Effector memory CD8-positive, alpha-beta T cell (primary cell): ENCODE measurements at regions not wholly inside any gene's neighbourhood (a gene's known extent, or its start where the extent isn't known, plus 50 kb on each side); places are given as distances from the start of the nearest gene placed in this dataset.

ENCODE experiments used
- ATAC-seq: fragments of 150-1000 bp; cut with Tn5 transposase; replicated peaks from 2 replicates; pipeline ENCODE4 v1.10.0; 2021; ENCODE audit warnings: mild to moderate bottlenecking, moderate library complexity
- DNase-seq, 3 experiments: peaks; one replicate each; pipeline ENCODE4 v3.0.0; 2021
- H3K27ac Mint-ChIP-seq, 2 donors: one replicate each; pipeline ENCODE4 v1.8.0; 2022; ENCODE audit warnings: mild to moderate bottlenecking in 2 of 2, mixed read lengths in 2 of 2, moderate library complexity in 2 of 2
- H3K27me3 Mint-ChIP-seq, 2 donors: one replicate each; pipeline ENCODE4 v1.8.0; 2022; ENCODE audit warnings: mixed read lengths in 2 of 2
- H3K36me3 Mint-ChIP-seq: one replicate; pipeline ENCODE4 v1.8.0; 2022; ENCODE audit warnings: mild to moderate bottlenecking, moderate library complexity, mixed read lengths; ENCODE audit not compliant: insufficient read depth
- H3K4me1 Mint-ChIP-seq, 2 donors: one replicate each; pipeline ENCODE4 v1.8.0; 2022; ENCODE audit warnings: low read depth in 2 of 2, mixed read lengths in 2 of 2
- H3K4me3 Mint-ChIP-seq, 2 donors: one replicate each; pipeline ENCODE4 v1.8.0; 2022; ENCODE audit warnings: mild to moderate bottlenecking in 2 of 2, mixed read lengths in 2 of 2, moderate library complexity in 2 of 2
- H3K9me3 Mint-ChIP-seq, 2 donors: one replicate each; pipeline ENCODE4 v1.8.0; 2022; ENCODE audit warnings: mixed read lengths in 2 of 2

GRCh38 chr4:115374621-115375020 lies 261.2 kb upstream of the NDST4 start:
- Mint-ChIP-seq H3K27ac (no peak overlapping the region), H3K4me1 (no peaks in the 10 kb centered on the region), H3K27me3 (no peaks in the 10 kb centered on the region), H3K9me3 (no peaks in the 10 kb centered on the region), H3K4me3 (no peak overlapping the region), H3K36me3 (no peaks in the 10 kb centered on the region)
- DNase-seq (no peak), ATAC-seq (no peak)

GRCh38 chr4:115370490-115370889 lies 257.1 kb upstream of the NDST4 start:
- H3K4me1 Mint-ChIP-seq: no peaks in the 10 kb centered on the region
- no peak overlapping the region for H3K4me3 Mint-ChIP-seq
- ATAC-seq (no peak), DNase-seq (no peak)
- H3K27ac Mint-ChIP-seq: no peak overlapping the region
- H3K9me3 Mint-ChIP-seq: no peaks in the 10 kb centered on the region
- H3K36me3 Mint-ChIP-seq: no peaks in the 10 kb centered on the region
- H3K27me3 Mint-ChIP-seq: no peaks in the 10 kb centered on the region

- ATAC-seq: no peak
- no peak for DNase-seq
- Mint-ChIP-seq H3K27ac (no peak overlapping the region), H3K27me3 (no peaks in the 10 kb centered on the region), H3K4me3 (no peak overlapping the region), H3K36me3 (no peaks in the 10 kb centered on the region), H3K9me3 (no peaks in the 10 kb centered on the region), H3K4me1 (no peaks in the 10 kb centered on the region)
Measured at GRCh38 chr4:115370012-115370411, 256.6 kb upstream of the NDST4 start.

- Mint-ChIP-seq H3K9me3 (no peaks in the 10 kb centered on the region), H3K27me3 (no peaks in the 10 kb centered on the region), H3K27ac (no peak overlapping the region), H3K4me3 (no peak overlapping the region), H3K4me1 (no peaks in the 10 kb centered on the region), H3K36me3 (no peaks in the 10 kb centered on the region)
- no peak for DNase-seq
- no peak for ATAC-seq
Measured at GRCh38 chr4:115366390-115366789, 253.0 kb upstream of the NDST4 start.

- Mint-ChIP-seq H3K27ac (no peak overlapping the region), H3K4me1 (no peaks in the 10 kb centered on the region), H3K4me3 (no peak overlapping the region), H3K36me3 (no peaks in the 10 kb centered on the region), H3K27me3 (no peaks in the 10 kb centered on the region), H3K9me3 (no peaks in the 10 kb centered on the region)
- ATAC-seq (no peak), DNase-seq (no peak)
Measured at GRCh38 chr4:115365185-115365584, 251.8 kb upstream of the NDST4 start.

GRCh38 chr4:115361781-115362180 lies 248.4 kb upstream of the NDST4 start:
- Mint-ChIP-seq H3K27me3 (no peaks in the 10 kb centered on the region), H3K27ac (no peak overlapping the region), H3K4me1 (no peaks in the 10 kb centered on the region), H3K9me3 (no peaks in the 10 kb centered on the region), H3K4me3 (no peak overlapping the region), H3K36me3 (no peaks in the 10 kb centered on the region)
- no peak for DNase-seq
- ATAC-seq: no peak

GRCh38 chr4:115360431-115360830 lies 247.0 kb upstream of the NDST4 start:
- ATAC-seq: no peak
- DNase-seq: no peak
- Mint-ChIP-seq H3K36me3 (no peaks in the 10 kb centered on the region), H3K27ac (no peak overlapping the region), H3K4me1 (no peaks in the 10 kb centered on the region), H3K9me3 (no peaks in the 10 kb centered on the region), H3K4me3 (no peak overlapping the region), H3K27me3 (no peaks in the 10 kb centered on the region)

GRCh38 chr4:115357776-115358175 lies 244.4 kb upstream of the NDST4 start:
- H3K27ac Mint-ChIP-seq: no peak overlapping the region
- no peak overlapping the region for H3K4me3 Mint-ChIP-seq
- H3K27me3 Mint-ChIP-seq: no peaks in the 10 kb centered on the region
- no peaks in the 10 kb centered on the region for H3K4me1 Mint-ChIP-seq
- ATAC-seq: no peak
- H3K36me3 Mint-ChIP-seq: no peaks in the 10 kb centered on the region
- DNase-seq: no peak
- H3K9me3 Mint-ChIP-seq: peaks cover 3 to 7% of the 10 kb centered on the region in 2 donors

- peaks cover 6 to 18% of the 10 kb centered on the region in 2 donors for H3K9me3 Mint-ChIP-seq
- no peak overlapping the region for H3K4me3 Mint-ChIP-seq
- H3K4me1 Mint-ChIP-seq: no peaks in the 10 kb centered on the region
- ATAC-seq: no peak
- H3K27me3 Mint-ChIP-seq: no peaks in the 10 kb centered on the region
- no peaks in the 10 kb centered on the region for H3K36me3 Mint-ChIP-seq
- H3K27ac Mint-ChIP-seq: no peak overlapping the region
- no peak for DNase-seq
Measured at GRCh38 chr4:115356176-115356575, 242.8 kb upstream of the NDST4 start.

- H3K27ac Mint-ChIP-seq: no peak overlapping the region
Measured at GRCh38 chr4:115355329-115355728, 241.9 kb upstream of the NDST4 start.

GRCh38 chr4:115353370-115353769 lies 239.9 kb upstream of the NDST4 start:
- H3K9me3 Mint-ChIP-seq: peaks cover 6 to 18% of the 10 kb centered on the region in 2 donors
- ATAC-seq (no peak), DNase-seq (no peak)
- H3K27me3 Mint-ChIP-seq: no peaks in the 10 kb centered on the region
- no peak overlapping the region for H3K4me3 Mint-ChIP-seq
- H3K36me3 Mint-ChIP-seq: no peaks in the 10 kb centered on the region
- peaks cover 0 to 2% of the 10 kb centered on the region in 2 donors for H3K4me1 Mint-ChIP-seq
- no peak overlapping the region for H3K27ac Mint-ChIP-seq

More at GRCh38 chr4:115355329-115355728, 241.9 kb upstream of the NDST4 start:
- H3K4me3 Mint-ChIP-seq: no peak overlapping the region
- ATAC-seq: no peak
- H3K9me3 Mint-ChIP-seq: peaks cover 6 to 18% of the 10 kb centered on the region in 2 donors
- H3K27me3 Mint-ChIP-seq: no peaks in the 10 kb centered on the region
- no peak for DNase-seq
- H3K4me1 Mint-ChIP-seq: peaks cover 0 to under 1% of the 10 kb centered on the region in 2 donors
- H3K36me3 Mint-ChIP-seq: no peaks in the 10 kb centered on the region

GRCh38 chr4:115343171-115343570 lies 229.8 kb upstream of the NDST4 start:
- ATAC-seq (no peak), DNase-seq (no peak)
- Mint-ChIP-seq H3K27ac (no peak overlapping the region), H3K9me3 (no peaks in the 10 kb centered on the region), H3K27me3 (no peaks in the 10 kb centered on the region), H3K4me3 (no peak overlapping the region), H3K4me1 (no peaks in the 10 kb centered on the region), H3K36me3 (peaks cover 2% of the 10 kb centered on the region)

GRCh38 chr4:115334736-115335411 lies 221.5 kb upstream of the NDST4 start:
- Mint-ChIP-seq H3K36me3 (peaks cover 3% of the 10 kb centered on the region), H3K4me1 (no peaks in the 10 kb centered on the region), H3K27ac (no peak overlapping the region), H3K4me3 (no peak overlapping the region), H3K27me3 (no peaks in the 10 kb centered on the region), H3K9me3 (no peaks in the 10 kb centered on the region)
- DNase-seq (no peak), ATAC-seq (no peak)

- Mint-ChIP-seq H3K9me3 (no peaks in the 10 kb centered on the region), H3K27ac (no peak overlapping the region), H3K4me1 (no peaks in the 10 kb centered on the region), H3K27me3 (no peaks in the 10 kb centered on the region), H3K4me3 (no peak overlapping the region), H3K36me3 (peaks cover 4% of the 10 kb centered on the region)
- ATAC-seq (no peak), DNase-seq (no peak)
Measured at GRCh38 chr4:115332078-115332477, 218.7 kb upstream of the NDST4 start.

- ATAC-seq (no peak), DNase-seq (no peak)
- H3K4me1 Mint-ChIP-seq: no peaks in the 10 kb centered on the region
- H3K4me3 Mint-ChIP-seq: no peak overlapping the region
- no peak overlapping the region for H3K27ac Mint-ChIP-seq
- no peaks in the 10 kb centered on the region for H3K9me3 Mint-ChIP-seq
- H3K27me3 Mint-ChIP-seq: no peaks in the 10 kb centered on the region
- H3K36me3 Mint-ChIP-seq: peaks cover 6% of the 10 kb centered on the region
Measured at GRCh38 chr4:115331241-115331640, 217.8 kb upstream of the NDST4 start.
